T-helper 17 cell (primary cell): ENCODE measurements at regions not wholly inside any gene's neighbourhood (a gene's known extent, or its start where the extent isn't known, plus 50 kb on each side); places are given as distances from the start of the nearest gene placed in this dataset.

Source experiments
- ATAC-seq: fragments of 150-1000 bp; cut with Tn5 transposase; 2 replicates; pipeline ENCODE4 v1.10.0; 2021; ENCODE audit warnings: mild to moderate bottlenecking, moderate library complexity
- DNase-seq, 3 donors: peaks; one replicate each; pipeline versions ENCODE4 v3.0.0 to v3.0.0-alpha.2; 2020 to 2021
- H3K9me3 ChIP-seq: one replicate; pipeline ENCODE4 v1.7.0; 2013; ENCODE audit warnings: low read length, mild to moderate bottlenecking; ENCODE audit not compliant: control insufficient read depth, poor library complexity, severe bottlenecking
- H3K27ac Mint-ChIP-seq: one replicate; pipeline ENCODE4 v1.8.0; 2022; ENCODE audit warnings: mild to moderate bottlenecking, moderate library complexity, mixed read lengths
- H3K27me3 Mint-ChIP-seq: one replicate; pipeline ENCODE4 v1.8.0; 2022; ENCODE audit warnings: mixed read lengths
- H3K36me3 Mint-ChIP-seq: one replicate; pipeline ENCODE4 v1.8.0; 2022; ENCODE audit warnings: low read depth, mixed read lengths
- H3K4me1 Mint-ChIP-seq: one replicate; pipeline ENCODE4 v1.8.0; 2022; ENCODE audit warnings: mild to moderate bottlenecking, mixed read lengths
- H3K4me3 Mint-ChIP-seq: one replicate; pipeline ENCODE4 v1.8.0; 2022; ENCODE audit warnings: mild to moderate bottlenecking, moderate library complexity, mixed read lengths

- H3K36me3 Mint-ChIP-seq = no peaks in the 10 kb centered on the region
- ATAC-seq (no peak), DNase-seq (no peak)
These were observed 212.6 kb upstream of the LCORL start for GRCh38 chr4:18234108-18234507.

GRCh38 chr4:18231726-18232125 is 210.2 kb upstream of the LCORL start:
- Mint-ChIP-seq H3K27me3 (peaks cover 23% of the 10 kb centered on the region), H3K4me3 (no peak overlapping the region), H3K36me3 (no peaks in the 10 kb centered on the region), H3K27ac (no peak overlapping the region), H3K4me1 (no peaks in the 10 kb centered on the region)
- no peak for DNase-seq
- no peak for ATAC-seq
- H3K9me3 ChIP-seq = no peaks in the 10 kb centered on the region

More at GRCh38 chr4:18234108-18234507, 212.6 kb upstream of the LCORL start:
- Mint-ChIP-seq H3K4me1 (no peaks in the 10 kb centered on the region), H3K27me3 (peaks cover 23% of the 10 kb centered on the region), H3K4me3 (no peak overlapping the region), H3K27ac (no peak overlapping the region)
- H3K9me3 ChIP-seq = no peaks in the 10 kb centered on the region

- Mint-ChIP-seq H3K27me3 (no peaks in the 10 kb centered on the region), H3K36me3 (no peaks in the 10 kb centered on the region), H3K27ac (no peak overlapping the region), H3K4me3 (no peak overlapping the region), H3K4me1 (no peaks in the 10 kb centered on the region)
- DNase-seq (no peak), ATAC-seq (no peak)
- no peaks in the 10 kb centered on the region for H3K9me3 ChIP-seq
These were observed 206.3 kb upstream of the LCORL start for GRCh38 chr4:18227880-18228279.

- Mint-ChIP-seq H3K27ac (no peak overlapping the region), H3K27me3 (peaks cover 10% of the 10 kb centered on the region), H3K4me1 (no peaks in the 10 kb centered on the region), H3K36me3 (no peaks in the 10 kb centered on the region), H3K4me3 (no peak overlapping the region)
- H3K9me3 ChIP-seq = no peaks in the 10 kb centered on the region
- DNase-seq (no peak), ATAC-seq (no peak)
These were observed 193.0 kb upstream of the LCORL start for GRCh38 chr4:18214411-18215055.

- Mint-ChIP-seq H3K4me1 (no peaks in the 10 kb centered on the region), H3K4me3 (no peak overlapping the region), H3K36me3 (no peaks in the 10 kb centered on the region), H3K27me3 (peaks cover 10% of the 10 kb centered on the region), H3K27ac (no peak overlapping the region)
- ATAC-seq = no peak
- H3K9me3 ChIP-seq = no peaks in the 10 kb centered on the region
- no peak for DNase-seq
These were observed 192.1 kb upstream of the LCORL start for GRCh38 chr4:18213576-18214198.

GRCh38 chr4:18209448-18209847 is 187.9 kb upstream of the LCORL start:
- Mint-ChIP-seq H3K27me3 (peaks cover 15% of the 10 kb centered on the region), H3K36me3 (no peaks in the 10 kb centered on the region), H3K4me1 (no peaks in the 10 kb centered on the region), H3K27ac (no peak overlapping the region), H3K4me3 (no peak overlapping the region)
- DNase-seq (no peak), ATAC-seq (no peak)
- no peaks in the 10 kb centered on the region for H3K9me3 ChIP-seq

GRCh38 chr4:18203966-18204365 is 182.4 kb upstream of the LCORL start:
- no peak for ATAC-seq
- Mint-ChIP-seq H3K27ac (no peak overlapping the region), H3K36me3 (no peaks in the 10 kb centered on the region)

GRCh38 chr4:18202486-18202885 is 180.9 kb upstream of the LCORL start:
- ATAC-seq = no peak
- H3K4me1 Mint-ChIP-seq = no peaks in the 10 kb centered on the region
- H3K27me3 Mint-ChIP-seq = peaks cover 31% of the 10 kb centered on the region
- H3K27ac Mint-ChIP-seq = no peak overlapping the region
- no peak for DNase-seq
- no peaks in the 10 kb centered on the region for H3K9me3 ChIP-seq
- H3K36me3 Mint-ChIP-seq = no peaks in the 10 kb centered on the region
- no peak overlapping the region for H3K4me3 Mint-ChIP-seq

More at GRCh38 chr4:18203966-18204365, 182.4 kb upstream of the LCORL start:
- no peak overlapping the region for H3K4me3 Mint-ChIP-seq
- no peak for DNase-seq
- no peaks in the 10 kb centered on the region for H3K4me1 Mint-ChIP-seq
- no peaks in the 10 kb centered on the region for H3K9me3 ChIP-seq
- H3K27me3 Mint-ChIP-seq = peaks cover 27% of the 10 kb centered on the region

GRCh38 chr4:18201885-18202284 is 180.3 kb upstream of the LCORL start:
- no peak overlapping the region for H3K4me3 Mint-ChIP-seq
- H3K27me3 Mint-ChIP-seq = peaks cover 35% of the 10 kb centered on the region
- H3K9me3 ChIP-seq = no peaks in the 10 kb centered on the region
- H3K27ac Mint-ChIP-seq = no peak overlapping the region
- ATAC-seq = no peak
- no peaks in the 10 kb centered on the region for H3K4me1 Mint-ChIP-seq
- no peak for DNase-seq
- H3K36me3 Mint-ChIP-seq = no peaks in the 10 kb centered on the region

GRCh38 chr4:18198653-18199052 is 177.1 kb upstream of the LCORL start:
- Mint-ChIP-seq H3K27ac (no peak overlapping the region), H3K36me3 (peaks cover 2% of the 10 kb centered on the region), H3K4me3 (no peak overlapping the region), H3K4me1 (peaks cover 3% of the 10 kb centered on the region), H3K27me3 (peaks cover 55% of the 10 kb centered on the region)
- H3K9me3 ChIP-seq = no peaks in the 10 kb centered on the region
- DNase-seq (no peak), ATAC-seq (no peak)

- peaks cover 65% of the 10 kb centered on the region for H3K27me3 Mint-ChIP-seq
- no peak for ATAC-seq
- peaks cover 3% of the 10 kb centered on the region for H3K4me1 Mint-ChIP-seq
These were observed 175.9 kb upstream of the LCORL start for GRCh38 chr4:18197467-18197866.

GRCh38 chr4:18194278-18194677 is 172.7 kb upstream of the LCORL start:
- Mint-ChIP-seq H3K27me3 (peaks cover 44% of the 10 kb centered on the region), H3K4me1 (peaks cover 3% of the 10 kb centered on the region), H3K4me3 (no peak overlapping the region), H3K27ac (no peak overlapping the region), H3K36me3 (peaks cover 2% of the 10 kb centered on the region)
- no peak for DNase-seq
- no peak for ATAC-seq
- no peaks in the 10 kb centered on the region for H3K9me3 ChIP-seq

More at GRCh38 chr4:18197467-18197866, 175.9 kb upstream of the LCORL start:
- Mint-ChIP-seq H3K4me3 (no peak overlapping the region), H3K27ac (no peak overlapping the region), H3K36me3 (peaks cover 2% of the 10 kb centered on the region)
- no peaks in the 10 kb centered on the region for H3K9me3 ChIP-seq
- DNase-seq = no peak

- Mint-ChIP-seq H3K27me3 (peaks cover 43% of the 10 kb centered on the region), H3K4me3 (no peak overlapping the region), H3K27ac (no peak overlapping the region), H3K36me3 (peaks cover 2% of the 10 kb centered on the region), H3K4me1 (peaks cover 3% of the 10 kb centered on the region)
- no peak for ATAC-seq
- DNase-seq = no peak
- H3K9me3 ChIP-seq = no peaks in the 10 kb centered on the region
These were observed 171.3 kb upstream of the LCORL start for GRCh38 chr4:18192901-18193300.

- no peak overlapping the region for H3K4me3 Mint-ChIP-seq
- ATAC-seq (no peak), DNase-seq (no peak)
These were observed 163.9 kb upstream of the LCORL start for GRCh38 chr4:18185491-18185890.

More at GRCh38 chr4:18185491-18185890, 163.9 kb upstream of the LCORL start:
- H3K9me3 ChIP-seq = no peaks in the 10 kb centered on the region
- Mint-ChIP-seq H3K27me3 (peaks cover 14% of the 10 kb centered on the region), H3K4me1 (no peaks in the 10 kb centered on the region), H3K36me3 (no peaks in the 10 kb centered on the region), H3K27ac (no peak overlapping the region)
